PC-9 (cell line): ENCODE measurements at regions not wholly inside any gene's neighbourhood (a gene's known extent, or its start where the extent isn't known, plus 50 kb on each side); places are given as distances from the start of the nearest gene placed in this dataset.

ENCODE experiments used
- CTCF ChIP-seq: fragments of 200-600 bp; sonication (generic); conservative IDR thresholded peaks from 2 replicates; pipeline ENCODE4 v1.6.1; 2017; ENCODE audit warnings: mixed run types, antibody characterized with exemption, mild to moderate bottlenecking, moderate library complexity
- EZH2 ChIP-seq: fragments of 200-600 bp; sonication (generic); IDR thresholded peaks from 2 replicates; pipeline ENCODE4 v1.8.0; 2017; ENCODE audit warnings: antibody characterized with exemption, low read depth

GRCh38 chr10:58066126-58066525, 201.6 kb downstream of the IPMK start:
- TF ChIP-seq CTCF: no peak
- TF ChIP-seq EZH2: no peak
